Fibroblast of upper back skin (primary cell): ENCODE measurements at regions not wholly inside any gene's neighbourhood (a gene's known extent, or its start where the extent isn't known, plus 50 kb on each side); places are given as distances from the start of the nearest gene placed in this dataset.
"Not testable (repeated sequence)": the region's sequence is repeated elsewhere in the genome, so short reads cannot be mapped to it uniquely, and the experiment has no call there.

Experiments
- DNase-seq: peaks from one replicate; pipeline ENCODE4 v3.0.0-alpha.2; 2013

GRCh38 chr4:135605076-135605475 is 1403.5 kb upstream of the PABPC4L start:
- DNase-seq, result no peak

GRCh38 chr4:135604531-135604930 is 1402.9 kb upstream of the PABPC4L start:
- DNase-seq, result no peak

- DNase-seq, result no peak
Observed at GRCh38 chr4:135601351-135601750, 1399.8 kb upstream of the PABPC4L start.

- no peak for DNase-seq
Observed at GRCh38 chr4:135598151-135598550, 1396.6 kb upstream of the PABPC4L start.

- no peak for DNase-seq
Observed at GRCh38 chr4:135594521-135594920, 1392.9 kb upstream of the PABPC4L start.

- no peak for DNase-seq
Observed at GRCh38 chr4:135575041-135575440, 1373.5 kb upstream of the PABPC4L start.

GRCh38 chr4:135573251-135573650 is 1371.7 kb upstream of the PABPC4L start:
- no peak for DNase-seq

GRCh38 chr4:135564090-135564489 is 1362.5 kb upstream of the PABPC4L start:
- no peak for DNase-seq

- DNase-seq, result no peak
Observed at GRCh38 chr4:135553213-135553612, 1351.6 kb upstream of the PABPC4L start.

- DNase-seq, result peak; percentile 2
Observed at GRCh38 chr4:135552131-135552530, 1350.5 kb upstream of the PABPC4L start.

GRCh38 chr4:135548711-135549110 is 1347.1 kb upstream of the PABPC4L start:
- DNase-seq, result no peak

GRCh38 chr4:135545616-135546317 is 1344.2 kb upstream of the PABPC4L start:
- DNase-seq, result no peak

- no peak for DNase-seq
Observed at GRCh38 chr4:135538698-135539097, 1337.1 kb upstream of the PABPC4L start.

- DNase-seq, result no peak
Observed at GRCh38 chr4:135533053-135533452, 1331.5 kb upstream of the PABPC4L start.

GRCh38 chr4:135532132-135532531 is 1330.5 kb upstream of the PABPC4L start:
- DNase-seq, result no peak

- DNase-seq, result peak; percentile 3
Observed at GRCh38 chr4:135515295-135515694, 1313.7 kb upstream of the PABPC4L start.

GRCh38 chr4:135510582-135510981 is 1309.0 kb upstream of the PABPC4L start:
- no peak for DNase-seq

GRCh38 chr4:135508006-135508714 is 1306.6 kb upstream of the PABPC4L start:
- peak; percentile 69 for DNase-seq

GRCh38 chr4:135497563-135498152 is 1296.1 kb upstream of the PABPC4L start:
- DNase-seq, result no peak

GRCh38 chr4:135492439-135492838 is 1290.8 kb upstream of the PABPC4L start:
- no peak for DNase-seq

- no peak for DNase-seq
Observed at GRCh38 chr4:135485371-135485770, 1283.8 kb upstream of the PABPC4L start.

- DNase-seq, result no peak
Observed at GRCh38 chr4:135476272-135476671, 1274.7 kb upstream of the PABPC4L start.

- no peak for DNase-seq
Observed at GRCh38 chr4:135464311-135464710, 1262.7 kb upstream of the PABPC4L start.

GRCh38 chr4:135447598-135447997 is 1246.0 kb upstream of the PABPC4L start:
- DNase-seq, result not testable (repeated sequence)
